WTC11 (cell line): ENCODE measurements at regions not wholly inside any gene's neighbourhood (a gene's known extent, or its start where the extent isn't known, plus 50 kb on each side); places are given as distances from the start of the nearest gene placed in this dataset.

Experiments used
- ATAC-seq: fragments of 200-7000 bp; cut with Tn5 transposase; 2 replicates; pipeline ENCODE4 v1.10.0; 2021; ENCODE audit warnings: mild to moderate bottlenecking, moderate library complexity
- CTCF ChIA-PET: fragments of 300-600 bp; sonication (Branson Sonifier 250); formaldehyde crosslinking; loops from one replicate; lab custom pipeline; 2021; ENCODE audit warnings: antibody characterized with exemption; lab: Charles Lee
- POLR2A ChIA-PET: fragments of 350-600 bp; sonication (Branson Sonifier 250); formaldehyde crosslinking; loops from one replicate; lab custom pipeline; 2021; ENCODE audit warnings: antibody characterized with exemption; lab: Charles Lee
- DNase-seq: peaks from one replicate; pipeline ENCODE4 v3.0.0; 2021; ENCODE audit warnings: low spot score
- H3K27ac Mint-ChIP-seq: 2 replicates; pipeline ENCODE4 v1.8.0; 2021; ENCODE audit warnings: mixed read lengths
- H3K27me3 Mint-ChIP-seq: 2 replicates; pipeline ENCODE4 v1.8.0; 2021; ENCODE audit warnings: low read depth, mild to moderate bottlenecking, moderate library complexity, mixed read lengths
- H3K36me3 Mint-ChIP-seq: 2 replicates; pipeline ENCODE4 v1.8.0; 2021; ENCODE audit warnings: mixed read lengths
- H3K4me1 Mint-ChIP-seq: 2 replicates; pipeline ENCODE4 v1.8.0; 2022; ENCODE audit warnings: mixed read lengths
- H3K4me3 Mint-ChIP-seq: 2 replicates; pipeline ENCODE4 v1.8.0; 2021; ENCODE audit warnings: mild to moderate bottlenecking, moderate library complexity, mixed read lengths
- H3K9me3 Mint-ChIP-seq: 2 replicates; pipeline ENCODE4 v1.8.0; 2021; ENCODE audit warnings: mixed read lengths
- EMX1 ChIP-seq: fragments of 250-450 bp; sonication (Bioruptor Pico); IDR thresholded peaks from 2 replicates; pipeline ENCODE4 v1.8.0; 2021; ENCODE audit warnings: mild to moderate bottlenecking
- FOXP1 ChIP-seq: sonication (generic); formaldehyde crosslinking; IDR thresholded peaks from 2 replicates; pipeline ENCODE4 v1.8.0; 2022; ENCODE audit warnings: missing genetic modification reagents, mild to moderate bottlenecking, moderate library complexity, borderline replicate concordance
- KAT7 ChIP-seq: sonication (generic); formaldehyde crosslinking; IDR thresholded peaks from 2 replicates; pipeline ENCODE4 v1.8.1; 2023; ENCODE audit warnings: missing genetic modification reagents, mild to moderate bottlenecking, borderline replicate concordance
- NFATC4 ChIP-seq: fragments of 250-450 bp; sonication (Bioruptor Pico); IDR thresholded peaks from 2 replicates; pipeline ENCODE4 v1.9.0; 2021; ENCODE audit warnings: mild to moderate bottlenecking
- ZBTB21 ChIP-seq: sonication (generic); formaldehyde crosslinking; IDR thresholded peaks from 2 replicates; pipeline ENCODE4 v1.8.1; 2023; ENCODE audit warnings: mild to moderate bottlenecking, missing genetic modification reagents, borderline replicate concordance
- ZNF121 ChIP-seq: sonication (generic); formaldehyde crosslinking; IDR thresholded peaks from 2 replicates; pipeline ENCODE4 v1.8.0; 2023; ENCODE audit warnings: missing genetic modification reagents
- ZNF263 ChIP-seq: sonication (generic); formaldehyde crosslinking; IDR thresholded peaks from 2 replicates; pipeline ENCODE4 v1.8.1; 2022; ENCODE audit warnings: low read depth, mild to moderate bottlenecking, moderate library complexity, missing genetic modification reagents
- ZNF671 ChIP-seq: fragments of 250-450 bp; sonication (Bioruptor Pico); IDR thresholded peaks from 2 replicates; pipeline ENCODE4 v1.8.0; 2021; ENCODE audit warnings: mild to moderate bottlenecking
- TF ChIP-seq, protein P1 (sequence below): sonication (generic); formaldehyde crosslinking; IDR thresholded peaks from 2 replicates; pipeline ENCODE4 v1.8.0; 2022; ENCODE audit warnings: mild to moderate bottlenecking, missing genetic modification reagents
- TF ChIP-seq, protein P2 (sequence below): sonication (generic); formaldehyde crosslinking; IDR thresholded peaks from 2 replicates; pipeline ENCODE4 v1.8.0; 2022; ENCODE audit warnings: missing genetic modification reagents
- TF ChIP-seq, protein P3 (sequence below): fragments of 200-600 bp; IDR thresholded peaks from 2 replicates; pipeline ENCODE4 v1.8.0; 2022; ENCODE audit warnings: antibody characterized with exemption
- TF ChIP-seq, protein P4 (sequence below): sonication (generic); formaldehyde crosslinking; IDR thresholded peaks from 2 replicates; pipeline ENCODE4 v1.8.1; 2023; ENCODE audit warnings: mild to moderate bottlenecking, missing genetic modification reagents

DNA sequence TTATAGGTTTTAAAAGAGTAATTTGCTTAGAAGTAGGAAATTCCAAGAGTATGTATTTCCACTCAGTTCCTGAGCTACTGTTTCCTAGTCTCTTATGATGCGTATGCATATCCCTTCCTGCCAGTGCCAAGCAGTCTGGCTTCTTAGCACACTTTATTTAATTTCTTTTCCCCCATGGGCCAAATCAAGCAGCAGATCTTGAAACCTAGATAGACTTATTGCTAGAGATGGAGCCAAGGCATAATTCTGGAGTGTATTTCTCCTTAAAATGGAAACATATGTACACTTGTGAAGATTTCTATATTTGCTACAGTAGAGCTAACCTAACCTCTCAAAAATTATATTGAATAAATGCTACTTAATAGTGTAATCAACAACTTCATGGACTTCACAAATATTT is 2337.6 kb downstream of the PCDH7 start (continued):
- TF ChIP-seq, protein P1, sequence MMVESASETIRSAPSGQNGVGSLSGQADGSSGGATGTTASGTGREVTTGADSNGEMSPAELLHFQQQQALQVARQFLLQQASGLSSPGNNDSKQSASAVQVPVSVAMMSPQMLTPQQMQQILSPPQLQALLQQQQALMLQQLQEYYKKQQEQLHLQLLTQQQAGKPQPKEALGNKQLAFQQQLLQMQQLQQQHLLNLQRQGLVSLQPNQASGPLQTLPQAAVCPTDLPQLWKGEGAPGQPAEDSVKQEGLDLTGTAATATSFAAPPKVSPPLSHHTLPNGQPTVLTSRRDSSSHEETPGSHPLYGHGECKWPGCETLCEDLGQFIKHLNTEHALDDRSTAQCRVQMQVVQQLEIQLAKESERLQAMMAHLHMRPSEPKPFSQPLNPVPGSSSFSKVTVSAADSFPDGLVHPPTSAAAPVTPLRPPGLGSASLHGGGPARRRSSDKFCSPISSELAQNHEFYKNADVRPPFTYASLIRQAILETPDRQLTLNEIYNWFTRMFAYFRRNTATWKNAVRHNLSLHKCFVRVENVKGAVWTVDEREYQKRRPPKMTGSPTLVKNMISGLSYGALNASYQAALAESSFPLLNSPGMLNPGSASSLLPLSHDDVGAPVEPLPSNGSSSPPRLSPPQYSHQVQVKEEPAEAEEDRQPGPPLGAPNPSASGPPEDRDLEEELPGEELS (CRISPR knock-in tag): no peak
- TF ChIP-seq EMX1 (CRISPR knock-in tag) (no peak), ZNF121 (no peak)

DNA sequence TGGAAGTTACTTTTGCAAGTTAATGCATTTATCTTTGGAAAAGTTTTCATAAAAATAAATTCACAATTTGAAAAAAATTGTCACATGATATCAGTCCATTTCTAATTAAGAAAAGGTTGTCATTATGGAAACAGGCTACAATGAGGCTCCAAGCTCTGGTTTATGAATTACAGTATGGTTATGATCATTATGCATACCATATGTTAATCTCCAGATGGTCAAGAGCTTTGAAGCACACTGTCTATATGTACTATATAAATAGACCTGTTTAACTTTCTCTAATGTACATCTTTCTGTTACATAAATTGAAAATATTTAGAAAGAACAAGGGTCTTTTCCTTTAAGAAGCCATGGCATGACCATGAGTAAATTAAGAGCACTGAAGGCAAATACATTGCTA is 2338.8 kb downstream of the PCDH7 start:
- ChIA-PET POLR2A (no interaction called here), CTCF (no interaction called here)
- no peaks in the 10 kb centered on the region for H3K9me3 Mint-ChIP-seq
- no peak overlapping the region for H3K4me3 Mint-ChIP-seq
- TF ChIP-seq ZNF263 (CRISPR knock-in tag) (no peak), ZBTB21 (CRISPR knock-in tag) (no peak), KAT7 (CRISPR knock-in tag) (no peak), FOXP1 (CRISPR knock-in tag) (no peak), ZNF671 (CRISPR knock-in tag) (no peak), NFATC4 (no peak)
- TF ChIP-seq, protein P2, sequence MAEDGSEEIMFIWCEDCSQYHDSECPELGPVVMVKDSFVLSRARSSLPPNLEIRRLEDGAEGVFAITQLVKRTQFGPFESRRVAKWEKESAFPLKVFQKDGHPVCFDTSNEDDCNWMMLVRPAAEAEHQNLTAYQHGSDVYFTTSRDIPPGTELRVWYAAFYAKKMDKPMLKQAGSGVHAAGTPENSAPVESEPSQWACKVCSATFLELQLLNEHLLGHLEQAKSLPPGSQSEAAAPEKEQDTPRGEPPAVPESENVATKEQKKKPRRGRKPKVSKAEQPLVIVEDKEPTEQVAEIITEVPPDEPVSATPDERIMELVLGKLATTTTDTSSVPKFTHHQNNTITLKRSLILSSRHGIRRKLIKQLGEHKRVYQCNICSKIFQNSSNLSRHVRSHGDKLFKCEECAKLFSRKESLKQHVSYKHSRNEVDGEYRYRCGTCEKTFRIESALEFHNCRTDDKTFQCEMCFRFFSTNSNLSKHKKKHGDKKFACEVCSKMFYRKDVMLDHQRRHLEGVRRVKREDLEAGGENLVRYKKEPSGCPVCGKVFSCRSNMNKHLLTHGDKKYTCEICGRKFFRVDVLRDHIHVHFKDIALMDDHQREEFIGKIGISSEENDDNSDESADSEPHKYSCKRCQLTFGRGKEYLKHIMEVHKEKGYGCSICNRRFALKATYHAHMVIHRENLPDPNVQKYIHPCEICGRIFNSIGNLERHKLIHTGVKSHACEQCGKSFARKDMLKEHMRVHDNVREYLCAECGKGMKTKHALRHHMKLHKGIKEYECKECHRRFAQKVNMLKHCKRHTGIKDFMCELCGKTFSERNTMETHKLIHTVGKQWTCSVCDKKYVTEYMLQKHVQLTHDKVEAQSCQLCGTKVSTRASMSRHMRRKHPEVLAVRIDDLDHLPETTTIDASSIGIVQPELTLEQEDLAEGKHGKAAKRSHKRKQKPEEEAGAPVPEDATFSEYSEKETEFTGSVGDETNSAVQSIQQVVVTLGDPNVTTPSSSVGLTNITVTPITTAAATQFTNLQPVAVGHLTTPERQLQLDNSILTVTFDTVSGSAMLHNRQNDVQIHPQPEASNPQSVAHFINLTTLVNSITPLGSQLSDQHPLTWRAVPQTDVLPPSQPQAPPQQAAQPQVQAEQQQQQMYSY: no peak
- no peak for DNase-seq
- H3K27me3 Mint-ChIP-seq: no peaks in the 10 kb centered on the region
- ATAC-seq: no peak
- peaks cover 16% of the 10 kb centered on the region for H3K4me1 Mint-ChIP-seq
- no peaks in the 10 kb centered on the region for H3K36me3 Mint-ChIP-seq
- no peak overlapping the region for H3K27ac Mint-ChIP-seq

DNA sequence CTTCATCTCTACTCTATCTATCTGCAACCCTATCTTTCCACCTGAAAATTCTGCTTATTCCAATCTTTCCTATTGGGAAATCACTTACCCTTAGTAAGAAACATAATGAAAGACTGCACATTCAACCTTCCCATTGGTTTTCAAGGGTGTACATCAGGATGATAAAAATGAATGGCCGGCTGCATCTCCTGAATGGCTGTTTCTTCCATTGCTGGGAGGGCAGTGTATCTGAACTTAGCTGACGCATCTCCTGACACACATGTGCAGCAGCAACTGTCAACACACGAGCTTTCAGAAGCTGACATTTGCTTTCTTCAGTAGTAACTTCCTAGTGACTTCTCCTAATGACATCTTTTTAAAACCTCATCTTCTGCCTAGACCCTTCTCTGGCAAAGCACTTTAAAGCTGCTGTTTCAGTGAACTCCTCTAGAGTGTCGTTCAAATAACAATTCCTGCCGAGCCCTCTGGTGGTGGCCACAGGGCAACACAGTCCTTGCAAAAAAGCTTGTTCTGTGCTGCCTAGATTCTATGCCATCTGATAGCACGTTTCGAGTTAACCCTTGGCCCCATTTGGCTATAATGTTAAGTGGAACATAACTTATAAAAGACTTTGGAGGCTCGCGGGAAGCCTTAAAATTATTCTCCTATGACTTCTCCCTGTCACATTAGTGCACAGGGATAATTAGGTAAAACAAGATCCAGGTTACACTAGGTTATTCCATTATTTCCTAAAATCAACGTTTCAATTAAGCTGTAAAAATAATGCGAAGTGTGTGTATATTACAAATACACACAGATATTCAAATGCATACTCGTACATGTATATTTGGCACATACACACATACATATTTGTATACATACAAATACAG is 2340.7 kb downstream of the PCDH7 start:
- CTCF ChIA-PET: interaction anchor here (0.6 to 1.3 kb wide), 13 partner anchors 9 to 184 kb away, joined by 3 to 10 read pairs (median 3); no protein-coding TSS in a partner anchor
- peak; percentile 100 for ATAC-seq

More for the DNA sequence above, 2340.7 kb downstream of the PCDH7 start:
- TF ChIP-seq, protein P3, sequence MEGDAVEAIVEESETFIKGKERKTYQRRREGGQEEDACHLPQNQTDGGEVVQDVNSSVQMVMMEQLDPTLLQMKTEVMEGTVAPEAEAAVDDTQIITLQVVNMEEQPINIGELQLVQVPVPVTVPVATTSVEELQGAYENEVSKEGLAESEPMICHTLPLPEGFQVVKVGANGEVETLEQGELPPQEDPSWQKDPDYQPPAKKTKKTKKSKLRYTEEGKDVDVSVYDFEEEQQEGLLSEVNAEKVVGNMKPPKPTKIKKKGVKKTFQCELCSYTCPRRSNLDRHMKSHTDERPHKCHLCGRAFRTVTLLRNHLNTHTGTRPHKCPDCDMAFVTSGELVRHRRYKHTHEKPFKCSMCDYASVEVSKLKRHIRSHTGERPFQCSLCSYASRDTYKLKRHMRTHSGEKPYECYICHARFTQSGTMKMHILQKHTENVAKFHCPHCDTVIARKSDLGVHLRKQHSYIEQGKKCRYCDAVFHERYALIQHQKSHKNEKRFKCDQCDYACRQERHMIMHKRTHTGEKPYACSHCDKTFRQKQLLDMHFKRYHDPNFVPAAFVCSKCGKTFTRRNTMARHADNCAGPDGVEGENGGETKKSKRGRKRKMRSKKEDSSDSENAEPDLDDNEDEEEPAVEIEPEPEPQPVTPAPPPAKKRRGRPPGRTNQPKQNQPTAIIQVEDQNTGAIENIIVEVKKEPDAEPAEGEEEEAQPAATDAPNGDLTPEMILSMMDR: peak; percentile 74
- TF ChIP-seq, protein P4, sequence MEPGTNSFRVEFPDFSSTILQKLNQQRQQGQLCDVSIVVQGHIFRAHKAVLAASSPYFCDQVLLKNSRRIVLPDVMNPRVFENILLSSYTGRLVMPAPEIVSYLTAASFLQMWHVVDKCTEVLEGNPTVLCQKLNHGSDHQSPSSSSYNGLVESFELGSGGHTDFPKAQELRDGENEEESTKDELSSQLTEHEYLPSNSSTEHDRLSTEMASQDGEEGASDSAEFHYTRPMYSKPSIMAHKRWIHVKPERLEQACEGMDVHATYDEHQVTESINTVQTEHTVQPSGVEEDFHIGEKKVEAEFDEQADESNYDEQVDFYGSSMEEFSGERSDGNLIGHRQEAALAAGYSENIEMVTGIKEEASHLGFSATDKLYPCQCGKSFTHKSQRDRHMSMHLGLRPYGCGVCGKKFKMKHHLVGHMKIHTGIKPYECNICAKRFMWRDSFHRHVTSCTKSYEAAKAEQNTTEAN: no peak
- TF ChIP-seq, all 79 proteins: peak for 1
- Mint-ChIP-seq H3K27ac (no peak overlapping the region), H3K4me1 (peaks cover 16% of the 10 kb centered on the region), H3K36me3 (no peaks in the 10 kb centered on the region), H3K9me3 (no peaks in the 10 kb centered on the region), H3K4me3 (no peak overlapping the region), H3K27me3 (no peaks in the 10 kb centered on the region)
- POLR2A ChIA-PET: no interaction called here
- peak; percentile 66 for DNase-seq
